ENCODE measurements at regions not wholly inside any gene's neighbourhood (a gene's known extent, or its start where the extent isn't known, plus 50 kb on each side); places are given as distances from the start of the nearest gene placed in this dataset.

DNA sequence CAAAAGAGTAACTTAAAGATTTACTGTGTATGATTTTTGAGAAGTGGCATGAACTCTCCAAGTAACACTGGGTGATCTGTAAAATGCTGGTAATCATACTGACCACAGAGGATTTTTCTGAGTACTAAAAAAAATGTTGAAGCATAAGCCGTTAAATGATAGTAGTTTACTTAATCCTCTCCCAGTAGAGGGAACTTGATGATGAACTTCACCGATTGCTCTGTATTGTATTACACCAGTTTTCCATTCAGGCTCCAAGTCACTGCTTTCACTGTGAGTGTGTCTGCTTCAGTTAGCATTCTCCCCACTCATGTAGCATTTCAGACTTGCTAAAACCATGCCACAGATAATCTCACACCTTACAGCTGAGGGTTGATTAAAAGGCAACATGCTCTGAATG is 294.1 kb downstream of the GBA3 start:
- TF ChIP-seq POLR2AphosphoS5 (IDR thresholded peaks at IDR 0.05; ENCODE audit: borderline replicate concordance, low read depth, low read length) (no peak), EZH2 (IDR thresholded peaks at IDR 0.05) (no peak), FOXP2 (optimal IDR thresholded peaks at IDR 0.05; ENCODE audit: control extremely low read depth, extremely low read length, insufficient read depth) (no peak)
